ACC112 (cell line): ENCODE measurements at regions not wholly inside any gene's neighbourhood (a gene's known extent, or its start where the extent isn't known, plus 50 kb on each side); places are given as distances from the start of the nearest gene placed in this dataset.
"Not testable (repeated sequence)": the region's sequence is repeated elsewhere in the genome, so short reads cannot be mapped to it uniquely, and the experiment has no call there.

Experiments used
- H2AFZ ChIP-seq: fragments of 200-600 bp; sonication (generic); one replicate; pipeline ENCODE4 v1.6.0; 2017; ENCODE audit warnings: antibody characterized with exemption, low read length; ENCODE audit not compliant: unreplicated experiment
- H3K27ac ChIP-seq: fragments of 200-600 bp; sonication (generic); 2 replicates; pipeline ENCODE4 v1.5.1; 2014; ENCODE audit warnings: low read depth, mild to moderate bottlenecking, antibody characterized with exemption, low read length, moderate library complexity
- H3K27me3 ChIP-seq: fragments of 200-600 bp; sonication (generic); 2 replicates; pipeline ENCODE4 v1.6.1; 2014; ENCODE audit warnings: mild to moderate bottlenecking, antibody characterized with exemption, low read length, moderate library complexity, mixed read lengths; ENCODE audit not compliant: insufficient read depth
- H3K36me3 ChIP-seq: fragments of 200-600 bp; sonication (generic); 2 replicates; pipeline ENCODE4 v1.6.1; 2016; ENCODE audit warnings: mild to moderate bottlenecking, antibody characterized with exemption, low read length, moderate library complexity, mixed read lengths; ENCODE audit not compliant: insufficient read depth
- H3K4me1 ChIP-seq: fragments of 200-600 bp; sonication (generic); one replicate; pipeline ENCODE4 v1.6.1; 2016; ENCODE audit warnings: low read length, mixed read lengths; ENCODE audit not compliant: insufficient read depth, unreplicated experiment, control insufficient read depth
- H3K4me3 ChIP-seq: fragments of 200-600 bp; sonication (generic); 2 replicates; pipeline ENCODE4 v1.5.1; 2014; ENCODE audit warnings: mild to moderate bottlenecking, low read depth, low read length
- H3K79me2 ChIP-seq: fragments of 200-600 bp; sonication (generic); one replicate; pipeline ENCODE4 v1.6.0; 2016; ENCODE audit warnings: low read length; ENCODE audit not compliant: control insufficient read depth, unreplicated experiment, insufficient read depth

GRCh38 chr6:54541541-54541940 lies 233.3 kb downstream of the TINAG start:
- Histone ChIP-seq H3K36me3 (no peaks in the 10 kb centered on the region), H3K27ac (no peak overlapping the region), H3K4me3 (no peak overlapping the region), H3K4me1 (no peaks in the 10 kb centered on the region), H3K27me3 (no peaks in the 10 kb centered on the region), H3K79me2 (no peaks in the 10 kb centered on the region), H2AFZ (no peak overlapping the region)

- Histone ChIP-seq H3K79me2 (no peaks in the 10 kb centered on the region), H2AFZ (no peak overlapping the region), H3K27me3 (0 out of 2 replicates have a peak, but pooled peaks cover 2% of the 10 kb centered on the region), H3K27ac (no peak overlapping the region), H3K36me3 (no peaks in the 10 kb centered on the region), H3K4me1 (no peaks in the 10 kb centered on the region), H3K4me3 (no peak overlapping the region)
Observed at GRCh38 chr6:54559136-54559535, 250.9 kb downstream of the TINAG start.

- not testable (repeated sequence) for H3K27ac ChIP-seq, H3K36me3 ChIP-seq, H3K4me1 ChIP-seq, H2AFZ ChIP-seq, H3K79me2 ChIP-seq, H3K27me3 ChIP-seq, H3K4me3 ChIP-seq
Observed at GRCh38 chr6:54564188-54564587, 255.9 kb downstream of the TINAG start.

GRCh38 chr6:54574671-54575070 lies 266.4 kb downstream of the TINAG start:
- Histone ChIP-seq H3K27ac (no peak overlapping the region), H2AFZ (no peak overlapping the region), H3K27me3 (0 out of 2 replicates have a peak, but pooled peaks cover 5% of the 10 kb centered on the region), H3K4me1 (no peaks in the 10 kb centered on the region), H3K79me2 (no peaks in the 10 kb centered on the region), H3K36me3 (no peaks in the 10 kb centered on the region), H3K4me3 (no peak overlapping the region)

- no peak overlapping the region for H2AFZ ChIP-seq
- H3K4me1 ChIP-seq: no peaks in the 10 kb centered on the region
- H3K79me2 ChIP-seq: no peaks in the 10 kb centered on the region
- H3K27me3 ChIP-seq: no peaks in the 10 kb centered on the region
- no peak overlapping the region for H3K4me3 ChIP-seq
- no peaks in the 10 kb centered on the region for H3K36me3 ChIP-seq
- no peak overlapping the region for H3K27ac ChIP-seq
Observed at GRCh38 chr6:54578261-54578660, 268.3 kb upstream of the FAM83B start.

GRCh38 chr6:54579011-54579410 lies 267.6 kb upstream of the FAM83B start:
- Histone ChIP-seq H3K4me1 (no peaks in the 10 kb centered on the region), H3K4me3 (no peak overlapping the region), H3K27ac (no peak overlapping the region)

GRCh38 chr6:54586251-54586650 lies 260.3 kb upstream of the FAM83B start:
- Histone ChIP-seq H3K4me3 (no peak overlapping the region), H3K79me2 (no peaks in the 10 kb centered on the region), H3K27ac (no peak overlapping the region), H3K4me1 (peaks cover 25% of the 10 kb centered on the region), H2AFZ (no peak overlapping the region), H3K27me3 (no peaks in the 10 kb centered on the region), H3K36me3 (no peaks in the 10 kb centered on the region)

More at GRCh38 chr6:54579011-54579410, 267.6 kb upstream of the FAM83B start:
- Histone ChIP-seq H3K27me3 (no peaks in the 10 kb centered on the region), H3K36me3 (no peaks in the 10 kb centered on the region), H2AFZ (no peak overlapping the region), H3K79me2 (no peaks in the 10 kb centered on the region)

- H2AFZ ChIP-seq: peak overlapping the region; percentile 40
Observed at GRCh38 chr6:54587277-54587676, 259.3 kb upstream of the FAM83B start.

GRCh38 chr6:54588176-54588575 lies 258.4 kb upstream of the FAM83B start:
- Histone ChIP-seq H3K4me1 (peaks cover 25% of the 10 kb centered on the region), H3K36me3 (no peaks in the 10 kb centered on the region), H3K79me2 (no peaks in the 10 kb centered on the region), H3K4me3 (no peak overlapping the region), H3K27ac (no peak overlapping the region), H3K27me3 (no peaks in the 10 kb centered on the region), H2AFZ (peak overlapping the region; percentile 40)

More at GRCh38 chr6:54587277-54587676, 259.3 kb upstream of the FAM83B start:
- H3K79me2 ChIP-seq: no peaks in the 10 kb centered on the region
- H3K4me3 ChIP-seq: no peak overlapping the region
- no peaks in the 10 kb centered on the region for H3K27me3 ChIP-seq
- peaks cover 25% of the 10 kb centered on the region for H3K4me1 ChIP-seq
- no peak overlapping the region; the same call in 1 of the 2 replicates for H3K27ac ChIP-seq
- H3K36me3 ChIP-seq: no peaks in the 10 kb centered on the region

GRCh38 chr6:54595844-54596243 lies 250.7 kb upstream of the FAM83B start:
- Histone ChIP-seq H3K27ac (no peak overlapping the region), H3K4me3 (no peak overlapping the region), H3K4me1 (no peaks in the 10 kb centered on the region), H2AFZ (no peak overlapping the region), H3K27me3 (no peaks in the 10 kb centered on the region), H3K79me2 (no peaks in the 10 kb centered on the region), H3K36me3 (no peaks in the 10 kb centered on the region)

GRCh38 chr6:54598787-54599313 lies 247.7 kb upstream of the FAM83B start:
- no peaks in the 10 kb centered on the region for H3K4me1 ChIP-seq
- H3K4me3 ChIP-seq: no peak overlapping the region
- H2AFZ ChIP-seq: no peak overlapping the region
- H3K27ac ChIP-seq: no peak overlapping the region
- H3K79me2 ChIP-seq: no peaks in the 10 kb centered on the region
- H3K27me3 ChIP-seq: no peaks in the 10 kb centered on the region
- no peaks in the 10 kb centered on the region for H3K36me3 ChIP-seq
